CMK (cell line): ENCODE measurements at regions not wholly inside any gene's neighbourhood (a gene's known extent, or its start where the extent isn't known, plus 50 kb on each side); places are given as distances from the start of the nearest gene placed in this dataset.
"Not testable (repeated sequence)": the region's sequence is repeated elsewhere in the genome, so short reads cannot be mapped to it uniquely, and the experiment has no call there.

Experiments
- DNase-seq: peaks from one replicate; pipeline ENCODE4 v3.0.0-alpha.2; 2010; ENCODE audit warnings: low read depth

- DNase-seq = no peak
Observed at GRCh38 chr12:126019385-126019784, 954.1 kb downstream of the AACS start.

GRCh38 chr12:126021675-126022074 is 956.4 kb downstream of the AACS start:
- DNase-seq = no peak

GRCh38 chr12:126027825-126028224 is 962.6 kb downstream of the AACS start:
- no peak for DNase-seq

- no peak for DNase-seq
Observed at GRCh38 chr12:126030573-126030972, 965.3 kb downstream of the AACS start.

GRCh38 chr12:126033751-126034150 is 968.5 kb downstream of the AACS start:
- DNase-seq = no peak

- no peak for DNase-seq
Observed at GRCh38 chr12:126036348-126036747, 971.1 kb downstream of the AACS start.

- no peak for DNase-seq
Observed at GRCh38 chr12:126038434-126038833, 973.2 kb downstream of the AACS start.

- DNase-seq = no peak
Observed at GRCh38 chr12:126040307-126040706, 975.1 kb downstream of the AACS start.

GRCh38 chr12:126042286-126042685 is 977.1 kb downstream of the AACS start:
- no peak for DNase-seq

- not testable (repeated sequence) for DNase-seq
Observed at GRCh38 chr12:126049501-126049900, 984.3 kb downstream of the AACS start.

- no peak for DNase-seq
Observed at GRCh38 chr12:126051611-126052107, 986.4 kb downstream of the AACS start.

GRCh38 chr12:126055521-126055920 is 990.3 kb downstream of the AACS start:
- DNase-seq = no peak

- no peak for DNase-seq
Observed at GRCh38 chr12:126061777-126062176, 996.5 kb downstream of the AACS start.

GRCh38 chr12:126064028-126064427 is 998.8 kb downstream of the AACS start:
- no peak for DNase-seq

- DNase-seq = no peak
Observed at GRCh38 chr12:126067626-126068329, 1002.5 kb downstream of the AACS start.

- DNase-seq = peak; percentile 46
Observed at GRCh38 chr12:126069549-126070165, 1004.4 kb downstream of the AACS start.

GRCh38 chr12:126076515-126076914 is 1011.3 kb downstream of the AACS start:
- DNase-seq = no peak

GRCh38 chr12:126083926-126084325 is 1018.7 kb downstream of the AACS start:
- no peak for DNase-seq

GRCh38 chr12:126084480-126084879 is 1019.2 kb downstream of the AACS start:
- DNase-seq = no peak

- no peak for DNase-seq
Observed at GRCh38 chr12:126086242-126086641, 1021.0 kb downstream of the AACS start.

- no peak for DNase-seq
Observed at GRCh38 chr12:126087692-126088091, 1022.5 kb downstream of the AACS start.

- DNase-seq = no peak
Observed at GRCh38 chr12:126093908-126094307, 1028.7 kb downstream of the AACS start.

GRCh38 chr12:126095748-126096510 is 1030.7 kb downstream of the AACS start:
- DNase-seq = no peak
